ENCODE measurements at regions not wholly inside any gene's neighbourhood (a gene's known extent, or its start where the extent isn't known, plus 50 kb on each side); places are given as distances from the start of the nearest gene placed in this dataset.
A peak's percentile ranks its signal among the peaks of the same experiment; 100 is the strongest.

DNA sequence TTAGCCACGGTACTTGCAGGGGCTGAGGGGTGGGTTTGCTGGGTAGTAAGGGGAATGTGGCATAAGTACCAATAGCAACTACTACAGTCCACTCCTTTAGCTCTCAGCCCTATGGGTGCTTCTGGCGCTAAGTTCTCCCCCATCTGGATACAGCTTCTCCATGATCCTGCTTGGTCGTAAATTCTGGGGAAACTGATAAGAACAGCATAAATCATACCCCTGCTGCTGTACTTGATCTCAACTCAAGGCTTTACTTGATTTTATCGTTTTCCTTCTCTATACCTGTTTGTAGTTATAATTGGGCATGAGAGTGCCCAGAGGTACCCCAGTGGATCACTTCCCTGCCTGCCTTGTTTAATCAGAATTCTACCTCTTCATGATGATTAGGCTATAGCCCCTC is 331.4 kb downstream of the PMP22 start:
- 79% methylated on average over 4 of the region's 4 CpGs; no CpG with 5 or more reads in 1 of the 2 experiments for WGBS, 2 experiments (ENCODE audit: extremely low coverage in 1 of 2, insufficient coverage in 1 of 2, insufficient read length in 1 of 2, insufficient replicate concordance in 2 of 2, low coverage in 1 of 2, low lambda C conversion rate in 2 of 2, missing lambda C conversion rate in 1 of 2)
- H3K4me3 ChIP-seq (ENCODE audit: extremely low read depth in 1 of 4, insufficient read depth in 2 of 4, low read depth in 3 of 4, low read length in 4 of 4), result no peak overlapping the region
- no peak overlapping the region for H3K56ac ChIP-seq (replicated peaks; ENCODE audit: insufficient read length, low read depth, low read length)
- no peaks in the 10 kb centered on the region for H3K9me3 ChIP-seq (ENCODE audit: insufficient read depth in 2 of 2, low read depth in 1 of 2, low read length in 1 of 2)
- FAIRE-seq (no peak), DNase-seq (ENCODE audit: low read depth in 1 of 2, low spot score in 2 of 2) (peak in 1 of 2 experiments; percentile 2)
- no peak overlapping the region for H3K14ac ChIP-seq (ENCODE audit: insufficient read length)
- H3K18ac ChIP-seq (ENCODE audit: extremely low read depth, low read length), result no peak overlapping the region
- no peak overlapping the region for H3K4me2 ChIP-seq (ENCODE audit: insufficient read depth in 1 of 2, low read depth in 2 of 2, low read length in 2 of 2)
- POLR2A ChIA-PET (ENCODE audit: partially characterized antibody), result no interaction called here
- no peak overlapping the region for H2BK120ac ChIP-seq (replicated peaks; ENCODE audit: low read depth, low read length)
- no peak overlapping the region for H2AK5ac ChIP-seq (ENCODE audit: low read depth, low read length)
- no peaks in the 10 kb centered on the region for H3K36me3 ChIP-seq (ENCODE audit: control insufficient read depth in 2 of 4, insufficient read depth in 4 of 4, low read length in 3 of 4)
- H3K27me3 ChIP-seq (replicated peaks in 1 of 4; ENCODE audit: control insufficient read depth in 3 of 4, extremely low read depth in 1 of 4, insufficient read depth in 3 of 4, low read length in 3 of 4), result no peaks in the 10 kb centered on the region
- no peaks in the 10 kb centered on the region for H3K23me2 ChIP-seq (ENCODE audit: low read depth, low read length)
- H2AFZ ChIP-seq (ENCODE audit: low read length), result no peak overlapping the region
- H3K4ac ChIP-seq (replicated peaks; ENCODE audit: insufficient read length, low read depth, low read length), result no peak overlapping the region
- no peaks in the 10 kb centered on the region for H4K20me1 ChIP-seq (replicated peaks in 1 of 2; ENCODE audit: control insufficient read depth in 1 of 2, insufficient read depth in 2 of 2, low read length in 2 of 2)
- H2BK15ac ChIP-seq (ENCODE audit: low read length), result no peak overlapping the region
- no peak overlapping the region for H4K8ac ChIP-seq (ENCODE audit: extremely low read depth, insufficient read depth, low read length)
- H3K23ac ChIP-seq (ENCODE audit: insufficient read length), result no peak overlapping the region
- no peak overlapping the region for H2BK5ac ChIP-seq (ENCODE audit: low read depth, low read length)
- no peak overlapping the region for H2BK12ac ChIP-seq (ENCODE audit: low read depth, low read length)
- no peak overlapping the region for H4K91ac ChIP-seq (replicated peaks; ENCODE audit: insufficient read length, low read length)
- H4K5ac ChIP-seq (ENCODE audit: insufficient read length, low read depth, low read length), result no peak overlapping the region
- no peaks in the 10 kb centered on the region for H3K79me2 ChIP-seq (ENCODE audit: control insufficient read depth in 1 of 2, insufficient read depth in 2 of 2, low read length in 2 of 2)
- no peak overlapping the region for H2BK20ac ChIP-seq (ENCODE audit: low read length)
- CTCF ChIA-PET (ENCODE audit: partially characterized antibody), result interaction anchor here (1.6 to 1.8 kb wide), 2 partner anchors 158 to 222 kb away, joined by 3 to 7 read pairs; no protein-coding TSS in a partner anchor
- no peak overlapping the region for H3K27ac ChIP-seq (ENCODE audit: low read depth, low read length)
- no peaks in the 10 kb centered on the region for H3K79me1 ChIP-seq (ENCODE audit: low read depth, low read length)
- 0 out of 7 replicates have a peak, but pooled peaks cover 0 to 2% (median 0%) of the 10 kb centered on the region in 4 experiments for H3K4me1 ChIP-seq (replicated peaks in 1 of 4; ENCODE audit: control insufficient read depth in 3 of 4, insufficient read depth in 4 of 4, low read length in 3 of 4)
- no peak overlapping the region for H3K9ac ChIP-seq (replicated peaks in 1 of 4; ENCODE audit: extremely low read depth in 1 of 4, low read depth in 3 of 4, low read length in 3 of 4)
- TF ChIP-seq CTCF (IDR thresholded peaks at IDR 0.05; ENCODE audit: control extremely low read depth in 1 of 3, insufficient read depth in 1 of 3, low read depth in 1 of 3, low read length in 3 of 3) (no peak), SIN3A (conservative IDR thresholded peaks at IDR 0.05 in 1 of 2, IDR thresholded peaks at IDR 0.05 in 1 of 2; ENCODE audit: low read depth in 1 of 2, low read length in 2 of 2) (no peak), MAFK (IDR thresholded peaks at IDR 0.05; ENCODE audit: low read depth, low read length) (no peak), KDM5A (IDR thresholded peaks at IDR 0.05; ENCODE audit: low read length) (no peak), KDM4A (IDR thresholded peaks at IDR 0.05; ENCODE audit: low read depth, low read length, severe bottlenecking) (no peak), GABPA (IDR thresholded peaks at IDR 0.05; ENCODE audit: borderline replicate concordance, insufficient read depth, low read length) (no peak), CREB1 (IDR thresholded peaks at IDR 0.05) (no peak), ATF3 (IDR thresholded peaks at IDR 0.05; ENCODE audit: insufficient read depth, low read depth, low read length) (no peak), ZNF274 (IDR thresholded peaks at IDR 0.05; ENCODE audit: borderline replicate concordance, extremely low read depth, low read length) (no peak), CTBP2 (IDR thresholded peaks at IDR 0.05; ENCODE audit: borderline replicate concordance, insufficient read depth, insufficient read length, low read length) (no peak), SUZ12 (IDR thresholded peaks at IDR 0.05; ENCODE audit: low read length) (no peak)

Measured in H1 (cell line).